Left ventricle myocardium superior (tissue), 1 donor: ENCODE measurements at regions not wholly inside any gene's neighbourhood (a gene's known extent, or its start where the extent isn't known, plus 50 kb on each side); places are given as distances from the start of the nearest gene placed in this dataset.
"Not testable (repeated sequence)": the region's sequence is repeated elsewhere in the genome, so short reads cannot be mapped to it uniquely, and the experiment has no call there.

ENCODE experiments used
- ATAC-seq: fragments of 200-7000 bp; cut with Tn5 transposase; one replicate; pipeline ENCODE4 v1.9.1; 2020; ENCODE audit warnings: mild to moderate bottlenecking, moderate library complexity
- DNase-seq: peaks from one replicate; pipeline ENCODE4 v3.0.0-alpha.2; 2020
- intact Hi-C: fragments of 100-400 bp; cut with micrococcal nuclease; formaldehyde crosslinking; loops from one replicate; pipeline ENCODE4 v1.11.0; 2022
- donor health status: DM: no; HTN: yes; CAD: no; lungs with severe emphysema.

DNA sequence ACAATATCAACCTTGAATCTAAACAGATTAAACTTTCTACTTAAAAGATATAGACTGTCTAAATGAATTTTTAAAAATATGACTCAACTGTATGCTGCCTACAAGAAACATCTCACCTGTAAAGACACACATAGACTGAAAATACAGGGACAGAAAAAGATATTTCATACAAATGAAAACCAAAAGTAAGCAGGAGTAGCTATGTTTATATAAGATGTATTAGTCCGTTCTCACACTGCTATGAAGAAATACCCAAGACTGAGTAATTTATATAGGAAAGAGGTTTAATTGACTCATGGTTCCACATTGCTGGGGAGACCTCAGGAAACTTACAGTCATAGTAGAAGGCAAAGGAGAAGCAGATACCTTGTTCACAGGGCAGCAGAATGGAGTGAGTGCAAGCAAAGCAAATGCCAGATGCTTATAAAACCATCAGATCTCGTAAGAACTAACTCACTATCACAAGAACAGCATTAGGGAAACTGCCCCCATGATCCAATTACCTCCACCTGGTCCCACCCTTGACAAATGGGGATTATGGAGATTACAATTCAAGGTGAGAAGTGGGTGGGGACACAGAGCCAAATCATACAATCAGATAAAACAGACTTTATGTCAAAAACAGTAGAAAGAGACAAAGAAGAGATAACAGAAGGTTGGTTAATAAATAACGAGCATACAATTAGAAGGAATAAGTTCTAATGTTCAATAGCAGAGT, 214.4 kb upstream of the SLC39A10 start:
- intact Hi-C loops: no loop called here
- no peak for ATAC-seq

DNA sequence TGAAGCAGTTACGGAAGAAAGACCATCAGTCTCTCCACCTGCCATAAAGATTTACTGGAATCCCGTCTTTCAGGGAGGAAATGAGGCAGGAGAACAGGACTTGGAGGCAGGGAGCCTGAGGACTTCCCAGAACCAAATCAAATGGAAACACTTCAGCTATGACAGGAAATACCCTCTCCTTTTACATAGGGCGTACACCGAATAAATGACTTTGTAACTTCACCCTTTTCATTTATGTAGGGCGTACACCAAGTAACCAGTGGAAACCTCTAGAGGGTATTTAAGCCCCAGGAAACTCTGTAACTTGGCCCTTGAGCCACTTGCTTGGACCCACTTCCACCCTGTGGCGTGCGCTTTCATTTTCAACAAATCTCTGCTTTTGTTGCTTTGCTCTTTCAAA, 218.3 kb upstream of the SLC39A10 start:
- intact Hi-C loops: no loop called here
- no peak for DNase-seq
- ATAC-seq: no peak

More for the DNA sequence above, 214.4 kb upstream of the SLC39A10 start:
- DNase-seq: no peak

DNA sequence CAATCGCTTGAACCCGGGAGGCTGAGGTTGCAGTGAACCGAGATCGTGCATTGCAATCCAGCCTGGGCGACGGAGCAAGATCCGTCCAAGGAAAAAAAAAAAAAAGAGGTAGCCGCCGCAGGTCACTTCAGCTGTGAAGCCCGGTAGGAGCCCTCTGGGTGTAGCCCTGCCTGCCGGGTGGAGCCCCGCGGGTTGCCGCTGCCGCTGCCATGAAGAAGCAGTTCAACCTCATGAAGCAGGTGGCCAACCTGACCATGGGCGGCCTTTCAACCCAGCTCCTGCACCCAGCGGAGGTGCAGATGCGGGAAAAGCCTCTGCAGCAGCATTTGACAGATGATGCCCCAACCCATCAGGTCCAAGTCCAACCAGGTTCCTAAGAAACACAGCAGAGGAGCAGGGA, 219.5 kb upstream of the SLC39A10 start:
- DNase-seq: no peak
- intact Hi-C loops: no loop called here
- ATAC-seq: no peak

DNA sequence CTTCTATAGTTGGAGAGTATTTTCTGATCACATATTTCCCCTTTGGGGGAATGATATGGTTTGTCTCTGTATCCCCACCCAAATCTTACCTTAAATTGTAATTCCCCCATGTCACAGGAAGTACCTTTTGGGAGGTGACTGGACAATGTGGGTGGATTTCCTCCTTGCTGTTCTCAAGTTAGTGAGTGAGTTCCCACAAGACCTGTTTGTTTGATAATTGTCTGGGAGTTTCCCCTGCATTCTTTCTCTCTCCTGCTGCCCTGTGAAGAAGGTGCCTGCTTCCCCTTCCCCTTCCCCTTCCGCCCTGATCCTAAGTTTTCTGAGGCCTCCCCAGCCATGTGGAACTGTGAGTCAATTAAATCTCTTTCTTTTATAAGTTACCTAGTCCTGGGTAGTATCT, 222.7 kb upstream of the SLC39A10 start:
- no peak for ATAC-seq
- intact Hi-C loops: no loop called here
- DNase-seq: no peak

DNA sequence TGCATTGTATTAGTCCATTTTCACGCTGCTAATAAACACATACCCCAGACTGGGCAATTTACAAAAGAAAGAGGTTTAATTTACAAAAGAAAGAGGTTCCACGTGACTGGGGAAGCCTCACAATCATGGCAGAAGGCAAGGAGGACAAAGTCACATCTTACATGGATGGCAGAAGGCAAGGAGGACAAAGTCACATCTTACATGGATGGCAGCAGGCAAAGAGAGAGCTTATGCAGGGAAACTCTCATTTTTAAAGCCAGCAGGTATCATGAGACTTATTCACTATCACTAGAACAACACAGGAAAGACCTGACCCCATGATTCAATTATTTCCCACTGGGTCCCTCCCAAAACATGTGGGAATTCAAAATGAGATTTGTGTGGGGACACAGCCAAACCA, 223.3 kb upstream of the SLC39A10 start:
- intact Hi-C loops, ATAC-seq, DNase-seq: not testable (repeated sequence)

DNA sequence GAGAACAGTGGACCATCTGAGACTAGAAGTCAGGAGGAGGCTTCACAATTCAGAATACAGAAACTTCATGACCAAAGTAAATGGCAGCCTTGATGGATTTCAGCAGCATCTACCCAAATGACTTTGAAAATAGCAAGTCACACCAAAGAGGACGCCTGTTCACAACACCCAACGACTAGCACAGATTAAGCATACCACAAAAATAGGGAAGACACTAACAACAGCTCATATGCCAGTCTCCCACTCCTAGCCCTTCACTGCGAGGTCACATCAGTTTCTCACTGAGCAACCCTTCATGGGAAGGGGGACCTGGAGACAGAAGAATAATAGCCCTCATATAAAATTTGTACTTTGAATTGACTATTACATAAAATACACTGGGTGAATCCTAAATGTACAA, 228.4 kb upstream of the SLC39A10 start:
- intact Hi-C loops: loop anchor here (5.0 kb wide), 1 partner anchor 541 kb away; no protein-coding TSS in a partner anchor
- ATAC-seq (no peak), DNase-seq (no peak)

DNA sequence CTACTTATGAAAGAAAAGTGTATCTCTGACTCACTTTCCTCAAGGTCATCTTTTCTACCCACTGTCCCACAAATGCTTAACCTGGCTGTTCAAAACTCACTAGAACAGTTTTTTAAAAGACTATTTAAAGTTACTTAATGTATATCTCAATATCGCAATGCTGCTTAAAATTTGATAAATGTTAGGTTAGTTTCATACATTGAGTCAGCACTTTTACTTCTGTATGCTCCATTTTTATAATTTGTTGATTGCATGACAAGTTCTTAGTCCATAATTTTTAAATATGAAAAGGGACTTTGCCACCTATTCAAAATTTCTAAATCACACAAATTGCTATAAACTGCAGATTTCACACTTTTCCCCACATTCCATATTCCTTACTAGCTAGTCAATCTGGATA, 231.7 kb upstream of the SLC39A10 start:
- intact Hi-C loops: loop anchor here (5.0 kb wide), 1 partner anchor 538 kb away; no protein-coding TSS in a partner anchor
- no peak for ATAC-seq
- DNase-seq: no peak

DNA sequence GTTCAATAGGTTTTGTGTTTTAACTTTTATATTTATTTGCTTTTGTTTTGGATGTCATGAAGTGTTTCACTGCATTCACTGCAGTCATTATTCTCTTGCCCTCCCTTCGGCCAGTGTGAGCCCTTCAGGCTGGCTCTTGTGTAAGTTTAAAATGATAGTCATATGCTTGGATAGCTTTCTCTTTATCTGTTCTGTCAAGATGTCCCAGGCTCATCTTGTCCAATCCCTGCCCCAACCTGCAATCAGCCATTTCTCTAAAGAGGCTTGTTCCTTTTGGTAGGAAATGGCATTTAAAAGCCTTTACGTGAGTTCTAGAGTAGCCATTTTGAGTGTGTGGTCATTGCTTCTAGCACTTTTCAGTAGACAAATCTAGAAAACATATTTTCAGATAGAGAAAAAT, 238.0 kb upstream of the SLC39A10 start:
- intact Hi-C loops: no loop called here
- ATAC-seq (no peak), DNase-seq (no peak)

DNA sequence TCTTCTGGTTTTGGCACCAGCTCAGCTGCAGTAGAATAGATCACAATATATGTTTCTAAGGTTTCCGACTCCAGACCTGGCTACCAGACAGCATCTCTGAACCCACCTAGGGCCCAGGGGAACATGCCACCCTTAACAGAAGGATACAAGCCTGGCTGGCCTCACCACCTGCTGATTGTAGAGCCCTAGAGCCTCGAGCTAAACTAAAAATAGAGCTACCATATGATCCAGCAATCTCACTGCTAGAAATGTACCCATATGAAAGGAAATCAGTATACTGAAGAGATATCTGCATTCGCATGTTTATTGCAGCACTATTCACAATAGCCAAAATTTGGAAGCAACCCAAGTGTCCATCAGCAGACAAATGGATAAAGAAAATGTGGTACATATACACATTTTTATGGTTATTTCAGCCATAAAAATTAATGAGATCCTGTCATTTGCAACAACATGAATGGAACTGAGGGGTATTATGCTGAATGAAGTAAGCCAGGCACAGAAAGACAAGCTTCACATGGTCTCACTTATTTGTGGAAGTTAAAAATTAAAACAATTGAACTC, 242.4 kb upstream of the SLC39A10 start:
- no peak for ATAC-seq
- no peak for DNase-seq

DNA sequence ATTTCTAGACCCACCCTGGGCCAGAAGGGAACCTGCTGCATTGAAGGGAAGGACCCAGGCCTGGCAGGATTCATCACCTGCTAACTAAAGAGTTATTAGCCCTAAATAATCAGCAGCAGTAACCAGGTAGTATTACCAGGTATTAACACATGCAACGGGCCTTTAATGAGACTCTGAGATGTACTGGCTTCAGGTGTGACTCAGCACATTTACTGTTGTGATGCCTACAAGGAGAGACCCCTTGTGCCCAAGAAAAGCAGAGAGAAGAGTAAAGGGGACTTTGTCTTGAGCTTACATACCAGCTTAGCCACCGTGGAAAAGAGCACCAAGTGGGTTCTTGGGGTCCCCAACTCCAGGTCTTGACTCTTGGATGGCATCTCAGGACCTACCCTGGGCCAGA, 243.1 kb upstream of the SLC39A10 start:
- intact Hi-C loops: no loop called here
- DNase-seq: no peak
- ATAC-seq: no peak

More for the DNA sequence above, 242.4 kb upstream of the SLC39A10 start:
- intact Hi-C loops: no loop called here

DNA sequence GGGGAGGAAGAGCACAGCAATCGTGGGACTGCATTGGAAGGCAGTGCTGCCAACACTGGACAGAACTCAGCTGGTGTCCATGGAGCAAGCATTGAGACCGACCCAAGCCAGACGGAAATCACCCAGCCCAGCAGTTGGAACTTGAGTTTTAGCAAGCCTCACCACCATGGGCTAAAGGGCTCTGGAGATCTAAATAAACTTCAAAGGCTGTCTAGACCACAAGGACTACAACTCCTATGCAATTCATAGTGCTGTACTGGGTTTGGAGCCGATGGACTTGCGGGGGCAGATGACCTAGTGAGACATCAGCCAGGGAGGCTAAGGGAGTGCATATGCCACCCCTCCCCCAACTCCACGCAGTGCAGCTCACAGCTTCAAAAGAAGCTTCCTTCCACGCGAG, 243.6 kb upstream of the SLC39A10 start:
- intact Hi-C loops: no loop called here
- ATAC-seq: no peak
- DNase-seq: no peak

DNA sequence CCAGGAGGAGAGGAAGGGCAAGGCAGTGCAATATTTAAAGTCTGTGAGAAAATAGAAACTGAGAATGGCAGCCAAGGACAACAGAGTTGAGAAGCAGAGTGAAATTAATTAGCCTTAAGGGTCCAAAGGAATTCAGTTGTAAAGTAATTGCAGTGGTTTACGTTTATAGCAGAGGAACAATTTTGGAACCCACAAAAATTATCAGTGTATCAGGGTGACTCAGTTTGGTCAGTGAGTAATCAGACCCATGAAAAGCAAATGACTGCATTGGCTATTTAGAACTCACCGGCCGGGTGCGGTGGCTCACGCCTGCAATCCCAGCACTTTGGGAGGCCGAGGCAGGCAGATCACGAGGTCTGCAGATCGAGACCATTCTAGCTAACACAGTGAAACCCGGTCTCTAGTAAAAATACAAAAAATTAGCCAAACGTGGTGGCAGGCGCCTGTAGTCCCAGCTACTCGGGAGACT, 245.8 kb upstream of the SLC39A10 start:
- ATAC-seq: no peak
- no peak for DNase-seq
- intact Hi-C loops: no loop called here

DNA sequence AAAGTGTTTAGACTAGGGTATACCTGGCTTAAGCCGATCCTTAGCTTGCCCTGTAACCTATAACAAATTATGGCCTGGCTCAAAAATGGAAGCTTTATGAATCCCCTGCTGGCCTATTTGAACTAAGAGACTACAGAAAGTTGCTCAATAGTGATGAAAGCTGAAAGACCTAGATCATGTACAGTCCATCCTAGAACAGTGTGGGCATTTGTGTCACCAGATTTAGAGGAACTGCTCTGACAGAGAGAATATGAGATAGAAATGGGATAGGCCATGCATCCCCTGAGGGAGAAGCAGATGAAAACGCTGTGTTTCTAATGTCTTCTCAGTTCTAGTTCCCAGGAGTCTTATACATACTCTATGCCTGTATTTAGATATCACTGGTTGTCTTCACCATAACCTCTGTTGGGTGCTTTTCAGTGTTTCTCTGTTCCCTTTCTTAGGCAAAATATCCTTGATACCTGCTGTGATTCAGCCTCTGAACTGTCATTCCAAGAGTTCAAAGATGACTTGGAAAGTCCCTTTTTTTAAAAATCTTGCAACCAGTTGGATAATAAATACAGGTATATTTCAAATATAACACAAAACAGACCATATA, 246.9 kb upstream of the SLC39A10 start:
- intact Hi-C loops: no loop called here
- ATAC-seq (no peak), DNase-seq (no peak)

DNA sequence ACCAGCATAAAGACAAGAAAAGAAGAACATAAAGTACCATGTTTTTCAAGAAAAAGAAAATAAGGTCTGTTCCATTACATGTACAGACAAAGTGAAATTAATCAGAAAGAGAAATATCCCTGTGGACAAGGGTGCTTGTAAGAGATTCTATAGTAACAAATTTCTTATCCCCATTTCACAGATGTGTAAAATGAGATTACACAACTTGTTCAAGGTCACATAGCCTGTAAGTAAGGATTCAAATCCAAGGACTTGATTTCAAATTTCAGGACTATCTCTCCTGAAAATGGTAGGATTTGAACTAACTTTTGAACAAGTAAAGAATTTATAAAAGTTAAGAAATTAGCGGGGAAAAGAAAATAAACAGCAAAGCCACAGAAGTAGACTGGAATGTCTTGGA, 248.2 kb upstream of the SLC39A10 start:
- intact Hi-C loops: no loop called here
- DNase-seq (no peak), ATAC-seq (no peak)

DNA sequence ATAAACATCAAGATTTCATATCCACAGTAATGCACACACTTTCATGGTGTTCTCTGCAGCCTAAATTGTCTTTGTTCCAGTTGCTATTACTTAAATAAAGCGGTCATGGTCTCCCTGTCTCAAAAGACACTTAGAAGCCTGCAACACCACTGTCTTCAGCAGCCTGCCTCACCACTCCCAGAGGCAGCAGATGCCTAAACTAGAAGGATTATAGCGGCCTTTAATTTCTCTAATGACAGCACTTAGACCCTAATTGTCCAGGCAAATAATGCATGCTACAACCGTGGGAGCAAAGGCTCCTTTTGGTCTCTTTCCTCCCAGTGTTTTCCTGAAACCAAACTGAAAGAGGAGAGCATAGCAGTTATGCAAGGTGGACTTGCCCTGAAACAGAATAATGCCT, 248.8 kb upstream of the SLC39A10 start:
- ATAC-seq (no peak), DNase-seq (no peak)
- intact Hi-C loops: no loop called here

DNA sequence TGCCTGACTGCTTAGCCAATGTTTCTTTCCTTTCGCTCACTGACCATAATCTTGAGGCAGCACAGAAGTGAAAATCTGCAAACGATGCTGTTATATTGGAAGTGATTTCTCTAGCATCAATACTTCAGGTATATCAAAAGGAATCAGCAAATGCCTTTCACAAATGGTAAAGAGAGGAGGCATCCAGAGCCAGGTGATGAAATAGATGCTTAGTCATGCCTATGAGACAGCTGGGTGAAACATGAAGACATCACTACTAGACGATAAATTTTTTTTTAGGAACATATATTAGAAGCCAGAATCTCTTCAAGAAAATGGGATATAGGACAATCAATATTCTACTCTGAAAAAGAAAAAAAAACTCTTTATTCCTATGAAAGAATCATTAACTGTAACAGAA, 249.2 kb upstream of the SLC39A10 start:
- no peak for ATAC-seq
- intact Hi-C loops: no loop called here
- no peak for DNase-seq

DNA sequence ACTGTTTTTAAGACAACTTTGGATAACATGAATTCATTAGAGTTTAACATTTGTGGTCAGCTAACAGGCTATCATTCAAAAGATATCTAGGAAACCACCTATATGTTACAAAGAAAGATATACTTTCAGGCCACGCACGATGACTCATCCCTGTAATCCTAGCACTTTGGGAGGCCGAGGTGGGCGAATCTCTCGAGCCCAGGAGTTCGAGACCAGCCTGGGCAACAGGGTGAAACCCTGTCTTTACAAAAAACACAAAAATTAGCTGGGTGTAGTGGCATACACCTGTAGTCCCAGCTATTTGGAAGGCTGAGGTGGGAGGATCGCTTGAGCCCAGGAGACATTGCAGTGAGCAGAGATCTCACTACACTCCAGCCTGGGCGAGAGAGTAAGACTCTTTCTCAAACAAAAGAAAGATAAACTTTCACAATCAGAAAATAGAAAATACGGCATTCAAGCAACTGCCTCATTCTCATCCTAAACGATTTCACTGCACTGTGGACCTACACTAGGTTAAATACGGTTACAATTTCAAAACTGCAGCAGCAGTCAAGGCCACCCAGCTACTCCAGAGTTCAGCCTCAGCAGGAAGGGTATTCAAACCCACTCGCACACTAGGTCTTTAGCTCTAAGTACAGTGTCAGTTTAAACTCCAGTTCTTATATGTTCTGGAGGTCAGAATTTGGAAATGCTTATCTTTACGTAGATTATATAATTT, 250.0 kb upstream of the SLC39A10 start:
- ATAC-seq (no peak), DNase-seq (no peak)
- intact Hi-C loops: no loop called here

DNA sequence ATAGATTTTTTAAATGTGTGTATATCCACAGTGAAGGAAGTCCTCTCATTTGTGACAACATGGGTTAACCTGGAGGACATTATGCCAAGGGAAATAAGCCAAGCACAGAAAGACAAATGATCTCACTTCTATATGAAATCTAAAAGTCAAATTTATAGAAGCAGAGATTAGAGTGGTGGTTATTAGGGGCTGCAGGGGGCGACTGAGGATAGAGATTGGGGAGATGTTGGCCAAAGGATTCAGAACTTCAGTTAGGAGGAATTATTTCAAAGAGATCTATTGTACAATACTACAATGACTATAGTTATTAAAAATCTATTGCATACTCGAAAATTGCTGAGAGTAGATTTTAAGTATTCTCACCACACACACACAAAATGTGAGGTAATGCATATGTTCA, 252.4 kb upstream of the SLC39A10 start:
- intact Hi-C loops: no loop called here
- no peak for ATAC-seq
- no peak for DNase-seq

DNA sequence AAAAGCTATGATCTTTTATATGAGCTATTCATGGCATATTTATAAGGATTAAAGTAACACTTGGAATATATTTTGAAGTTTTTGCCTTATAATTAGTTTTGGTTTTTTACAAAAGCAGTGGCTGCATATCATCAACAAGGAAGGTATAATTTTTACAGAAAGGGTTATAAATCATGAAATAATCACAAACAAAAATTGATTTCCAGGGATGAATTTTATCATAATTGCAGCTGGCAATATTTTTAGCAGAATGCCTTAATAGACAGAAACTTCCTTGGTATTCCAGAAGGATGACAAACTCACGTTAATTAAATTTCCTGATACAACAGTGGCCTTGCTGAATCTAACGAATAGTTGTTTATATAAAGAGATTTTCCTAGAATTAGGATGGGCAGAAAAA, 260.5 kb upstream of the SLC39A10 start:
- intact Hi-C loops: no loop called here
- no peak for DNase-seq
- no peak for ATAC-seq

DNA sequence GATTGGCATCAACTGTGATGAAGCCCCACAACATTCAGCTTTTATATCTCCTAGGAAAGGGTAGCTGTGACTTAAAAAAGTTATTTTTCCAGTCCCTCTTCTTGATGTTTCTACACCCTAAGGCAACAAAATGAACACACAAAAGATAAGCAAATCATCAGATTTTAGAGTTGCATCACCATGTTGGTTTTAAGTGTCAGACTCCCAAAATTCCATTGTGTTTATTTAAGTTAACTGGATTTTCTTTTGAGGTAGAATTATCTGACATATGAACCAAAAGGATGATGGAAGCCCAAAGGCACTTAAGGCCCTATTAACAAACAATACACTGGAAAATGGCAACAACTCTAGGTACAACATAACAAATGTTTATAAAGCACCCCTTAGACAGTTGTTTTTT, 261.7 kb upstream of the SLC39A10 start:
- ATAC-seq (no peak), DNase-seq (no peak)
- intact Hi-C loops: no loop called here
